H1 (cell line): ENCODE measurements at regions not wholly inside any gene's neighbourhood (a gene's known extent, or its start where the extent isn't known, plus 50 kb on each side); places are given as distances from the start of the nearest gene placed in this dataset.
A peak's percentile ranks its signal among the peaks of the same experiment; 100 is the strongest.

ENCODE experiments used
- BRCA1 ChIP-seq: IDR thresholded peaks from 2 replicates; pipeline ENCODE4 v1.6.1; 2012; ENCODE audit warnings: low read depth, low read length, improper control_type of control experiment
- CHD2 ChIP-seq: IDR thresholded peaks from 2 replicates; pipeline ENCODE4 v1.6.1; 2012; ENCODE audit warnings: low read length, improper control_type of control experiment
- EP300 ChIP-seq, 2 experiments: IDR thresholded peaks; 1 replicate in 1 of 2; 2 replicates in 1 of 2; pipeline ENCODE4 v1.6.1; 2011 to 2012; ENCODE audit warnings: low read depth in 2 of 2, low read length in 2 of 2, mild to moderate bottlenecking in 2 of 2, borderline replicate concordance in 1 of 2, inconsistent platforms in 1 of 2, moderate library complexity in 1 of 2
- EZH2 ChIP-seq: fragments of 200-600 bp; sonication (generic); IDR thresholded peaks from 2 replicates; pipeline ENCODE4 v1.7.1; 2012; ENCODE audit warnings: low read depth, mild to moderate bottlenecking, moderate library complexity, low read length, inconsistent platforms; ENCODE audit not compliant: severe bottlenecking
- GTF2F1 ChIP-seq: IDR thresholded peaks from 2 replicates; pipeline ENCODE4 v1.6.1; 2012; ENCODE audit warnings: low read depth, low read length, improper control_type of control experiment, borderline replicate concordance
- HDAC2 ChIP-seq, 2 experiments: fragments of 300-600 bp in 1 of 2; sonication (generic) in 1 of 2; IDR thresholded peaks; 2 replicates each; pipeline ENCODE4 v1.6.1; 2011 to 2012; ENCODE audit warnings: low read depth in 2 of 2, low read length in 2 of 2, mild to moderate bottlenecking in 2 of 2, moderate library complexity in 2 of 2, borderline replicate concordance in 1 of 2, inconsistent platforms in 1 of 2
- KDM4A ChIP-seq: IDR thresholded peaks from one replicate; pipeline ENCODE4 v1.7.1; 2012; ENCODE audit warnings: low read depth, mild to moderate bottlenecking, moderate library complexity, low read length, inconsistent platforms; ENCODE audit not compliant: severe bottlenecking
- KDM5A ChIP-seq: fragments of 200-600 bp; IDR thresholded peaks from 2 replicates; pipeline ENCODE4 v1.7.1; 2012; ENCODE audit warnings: mild to moderate bottlenecking, low read length, inconsistent platforms, mixed read lengths
- NANOG ChIP-seq: IDR thresholded peaks from 2 replicates; pipeline ENCODE4 v1.6.1; 2011; ENCODE audit warnings: low read length, low read depth, mild to moderate bottlenecking, inconsistent platforms; ENCODE audit not compliant: insufficient read depth, poor library complexity, severe bottlenecking
- NRF1 ChIP-seq: IDR thresholded peaks from 2 replicates; pipeline ENCODE4 v1.6.1; 2011; ENCODE audit warnings: mild to moderate bottlenecking, low read depth, low read length, improper control_type of control experiment
- POLR2AphosphoS5 ChIP-seq: IDR thresholded peaks from 2 replicates; pipeline ENCODE4 v1.6.1; 2011; ENCODE audit warnings: low read depth, low read length
- RAD21 ChIP-seq, 2 experiments: IDR thresholded peaks in 1 of 2; conservative IDR thresholded peaks in 1 of 2; 2 replicates each; pipeline ENCODE4 v1.6.1; 2011; ENCODE audit warnings: low read depth in 2 of 2, low read length in 2 of 2, improper control_type of control experiment in 1 of 2, inconsistent platforms in 1 of 2, mild to moderate bottlenecking in 1 of 2, moderate library complexity in 1 of 2
- RNF2 ChIP-seq: fragments of 200-900, 300-1000 bp; sonication (generic); IDR thresholded peaks from 2 replicates; pipeline ENCODE4 v1.7.1; 2016; ENCODE audit warnings: borderline replicate concordance, low read depth, mild to moderate bottlenecking, antibody characterized with exemption, low read length; ENCODE audit not compliant: poor library complexity, severe bottlenecking; ENCODE audit errors: missing control alignments
- RXRA ChIP-seq: IDR thresholded peaks from 2 replicates; pipeline ENCODE4 v1.6.1; 2011; ENCODE audit warnings: low read depth, mild to moderate bottlenecking, low read length, moderate library complexity; ENCODE audit not compliant: insufficient read depth
- SIRT6 ChIP-seq: IDR thresholded peaks from one replicate; pipeline ENCODE4 v1.7.1; 2012; ENCODE audit warnings: low read length, inconsistent platforms
- SIX5 ChIP-seq: IDR thresholded peaks from 2 replicates; pipeline ENCODE4 v1.6.1; 2011; ENCODE audit warnings: mild to moderate bottlenecking, low read depth, low read length
- SP1 ChIP-seq: IDR thresholded peaks from 2 replicates; pipeline ENCODE4 v1.6.1; 2011; ENCODE audit warnings: low read depth, low read length
- TAF1 ChIP-seq: IDR thresholded peaks from 2 replicates; pipeline ENCODE4 v1.6.1; 2011; ENCODE audit warnings: mild to moderate bottlenecking, low read depth, low read length
- TEAD4 ChIP-seq: IDR thresholded peaks from 2 replicates; pipeline ENCODE4 v1.6.1; 2012; ENCODE audit warnings: low read depth, low read length, inconsistent platforms, mixed read lengths
- YY1 ChIP-seq: IDR thresholded peaks from 2 replicates; pipeline ENCODE4 v1.6.1; 2011; ENCODE audit warnings: low read depth, mild to moderate bottlenecking, low read length
- ZNF274 ChIP-seq: IDR thresholded peaks from 2 replicates; pipeline ENCODE4 v1.7.0; 2012; ENCODE audit warnings: low read length, borderline replicate concordance; ENCODE audit errors: extremely low read depth
- TF ChIP-seq, protein P1 (sequence below): IDR thresholded peaks from 2 replicates; pipeline ENCODE4 v1.6.1; 2011; ENCODE audit warnings: low read depth, mild to moderate bottlenecking, low read length; ENCODE audit not compliant: insufficient read depth

- TF ChIP-seq SP1 (no peak), BRCA1 (no peak), KDM5A (no peak), EP300 (IDR thresholded peaks at IDR 0.05; ENCODE audit: borderline replicate concordance in 1 of 2, low read depth in 2 of 2, low read length in 2 of 2) (0 out of 3 replicates have a peak, but pooled peaks of 1 of the 2 experiments have one; percentile 48), SIX5 (no peak), TEAD4 (no peak), HDAC2 (IDR thresholded peaks at IDR 0.05; ENCODE audit: borderline replicate concordance in 1 of 2, low read depth in 2 of 2, low read length in 2 of 2) (no peak), SIRT6 (no peak), KDM4A (peak; percentile 72), TAF1 (no peak), RXRA (0 out of 2 replicates have a peak, but pooled peaks have one; percentile 36), RAD21 (IDR thresholded peaks at IDR 0.05 in 1 of 2, conservative IDR thresholded peaks at IDR 0.05 in 1 of 2; ENCODE audit: low read depth in 2 of 2, low read length in 2 of 2) (peak; percentile 97 to 100), RNF2 (no peak), CHD2 (0 out of 2 replicates have a peak, but pooled peaks have one; percentile 43), POLR2AphosphoS5 (no peak), EZH2 (no peak), YY1 (no peak), GTF2F1 (no peak), ZNF274 (no peak), NRF1 (no peak), NANOG (no peak)
- TF ChIP-seq, protein P1, sequence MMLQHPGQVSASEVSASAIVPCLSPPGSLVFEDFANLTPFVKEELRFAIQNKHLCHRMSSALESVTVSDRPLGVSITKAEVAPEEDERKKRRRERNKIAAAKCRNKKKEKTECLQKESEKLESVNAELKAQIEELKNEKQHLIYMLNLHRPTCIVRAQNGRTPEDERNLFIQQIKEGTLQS = 0 out of 2 replicates have a peak, but pooled peaks have one; percentile 27
- TF ChIP-seq, all 59 proteins: peak for 9
These were observed 101.3 kb downstream of the IER5 start (continued) for GRCh38 chr1:181189691-181190363.
